ENCODE measurements at regions not wholly inside any gene's neighbourhood (a gene's known extent, or its start where the extent isn't known, plus 50 kb on each side); places are given as distances from the start of the nearest gene placed in this dataset.

- Histone ChIP-seq H2AFZ (ENCODE audit: low read length) (no peak overlapping the region), H3K36me3 (replicated peaks in 1 of 2; ENCODE audit: control insufficient read depth in 1 of 2, insufficient read depth in 2 of 2, low read length in 2 of 2) (no peaks in the 10 kb centered on the region), H3K4me1 (ENCODE audit: insufficient read depth, low read length) (no peaks in the 10 kb centered on the region), H3K9me3 (ENCODE audit: low read length) (no peaks in the 10 kb centered on the region), H3K9ac (ENCODE audit: insufficient read depth, low read depth, low read length) (no peak overlapping the region), H4K20me1 (ENCODE audit: insufficient read depth, low read length) (no peaks in the 10 kb centered on the region), H3K79me2 (ENCODE audit: insufficient read depth, low read length) (no peaks in the 10 kb centered on the region), H3K4me2 (ENCODE audit: low read depth, low read length) (no peak overlapping the region), H3K27me3 (ENCODE audit: control insufficient read depth in 1 of 2, insufficient read depth in 2 of 2, low read length in 2 of 2) (no peaks in the 10 kb centered on the region), H3K27ac (ENCODE audit: extremely low read length, insufficient read depth, low read length) (no peak overlapping the region), H3K4me3 (replicated peaks in 1 of 3; ENCODE audit: insufficient read depth in 1 of 3, low read depth in 2 of 3, low read length in 3 of 3) (no peak overlapping the region)
- POLR2A ChIA-PET, result no interaction called here
- 0% methylated on average over 1 of the region's 1 CpG for WGBS (ENCODE audit: low lambda C conversion rate)
- CTCF ChIA-PET (ENCODE audit: low intra/inter-chr PET ratio, low total read pairs), result no interaction called here
- no TSS peak for BruUV-seq (replicated peaks)
- TF ChIP-seq THYN1 (CRISPR knock-in tag; IDR thresholded peaks at IDR 0.05; ENCODE audit: borderline replicate concordance, low read depth), result no peak
- TF ChIP-seq ZBTB38 (CRISPR knock-in tag; IDR thresholded peaks at IDR 0.05), result no peak
- TF ChIP-seq ZNF772 (CRISPR knock-in tag; IDR thresholded peaks at IDR 0.05), result no peak
- no peak for TF ChIP-seq TGIF2 (CRISPR knock-in tag; IDR thresholded peaks at IDR 0.05)
- TF ChIP-seq ZNF644 (CRISPR knock-in tag; IDR thresholded peaks at IDR 0.05; ENCODE audit: low read depth), result no peak
- TF ChIP-seq RELA (CRISPR knock-in tag; IDR thresholded peaks at IDR 0.05), result no peak
- no peak for TF ChIP-seq PATZ1 (CRISPR knock-in tag; IDR thresholded peaks at IDR 0.05)
- no peak for TF ChIP-seq ZFAT (CRISPR knock-in tag; conservative IDR thresholded peaks at IDR 0.05)
- TF ChIP-seq, protein P1, sequence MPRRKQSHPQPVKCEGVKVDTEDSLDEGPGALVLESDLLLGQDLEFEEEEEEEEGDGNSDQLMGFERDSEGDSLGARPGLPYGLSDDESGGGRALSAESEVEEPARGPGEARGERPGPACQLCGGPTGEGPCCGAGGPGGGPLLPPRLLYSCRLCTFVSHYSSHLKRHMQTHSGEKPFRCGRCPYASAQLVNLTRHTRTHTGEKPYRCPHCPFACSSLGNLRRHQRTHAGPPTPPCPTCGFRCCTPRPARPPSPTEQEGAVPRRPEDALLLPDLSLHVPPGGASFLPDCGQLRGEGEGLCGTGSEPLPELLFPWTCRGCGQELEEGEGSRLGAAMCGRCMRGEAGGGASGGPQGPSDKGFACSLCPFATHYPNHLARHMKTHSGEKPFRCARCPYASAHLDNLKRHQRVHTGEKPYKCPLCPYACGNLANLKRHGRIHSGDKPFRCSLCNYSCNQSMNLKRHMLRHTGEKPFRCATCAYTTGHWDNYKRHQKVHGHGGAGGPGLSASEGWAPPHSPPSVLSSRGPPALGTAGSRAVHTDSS (CRISPR knock-in tag; conservative IDR thresholded peaks at IDR 0.05), result no peak
- TF ChIP-seq ZNF432 (CRISPR knock-in tag; IDR thresholded peaks at IDR 0.05; ENCODE audit: borderline replicate concordance), result no peak
- TF ChIP-seq KLF11 (CRISPR knock-in tag; IDR thresholded peaks at IDR 0.05), result no peak
- TF ChIP-seq ZFP36 (IDR thresholded peaks at IDR 0.05; ENCODE audit: borderline replicate concordance, low read depth, low read length, partially characterized antibody), result no peak
- no peak for TF ChIP-seq MAFF (IDR thresholded peaks at IDR 0.05; ENCODE audit: low read depth, low read length)
- no peak for TF ChIP-seq TRAFD1 (CRISPR knock-in tag; IDR thresholded peaks at IDR 0.05; ENCODE audit: borderline replicate concordance)
- TF ChIP-seq, protein P2, sequence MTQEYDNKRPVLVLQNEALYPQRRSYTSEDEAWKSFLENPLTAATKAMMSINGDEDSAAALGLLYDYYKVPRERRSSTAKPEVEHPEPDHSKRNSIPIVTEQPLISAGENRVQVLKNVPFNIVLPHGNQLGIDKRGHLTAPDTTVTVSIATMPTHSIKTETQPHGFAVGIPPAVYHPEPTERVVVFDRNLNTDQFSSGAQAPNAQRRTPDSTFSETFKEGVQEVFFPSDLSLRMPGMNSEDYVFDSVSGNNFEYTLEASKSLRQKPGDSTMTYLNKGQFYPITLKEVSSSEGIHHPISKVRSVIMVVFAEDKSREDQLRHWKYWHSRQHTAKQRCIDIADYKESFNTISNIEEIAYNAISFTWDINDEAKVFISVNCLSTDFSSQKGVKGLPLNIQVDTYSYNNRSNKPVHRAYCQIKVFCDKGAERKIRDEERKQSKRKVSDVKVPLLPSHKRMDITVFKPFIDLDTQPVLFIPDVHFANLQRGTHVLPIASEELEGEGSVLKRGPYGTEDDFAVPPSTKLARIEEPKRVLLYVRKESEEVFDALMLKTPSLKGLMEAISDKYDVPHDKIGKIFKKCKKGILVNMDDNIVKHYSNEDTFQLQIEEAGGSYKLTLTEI (CRISPR knock-in tag; conservative IDR thresholded peaks at IDR 0.05), result no peak
- no peak for TF ChIP-seq ZMYM4 (CRISPR knock-in tag; IDR thresholded peaks at IDR 0.05)
- DNase-seq (ENCODE audit: low spot score), result no peak
- intact Hi-C loops (cut with micrococcal nuclease; ENCODE audit: unreplicated experiment) (no loop called here), in situ Hi-C loops (cut with HindIII; ENCODE audit: extremely low pct_ligation_motif_present, low pct_unique_long_range_greater_than_20kb) (no loop called here)
- FAIRE-seq, result no peak
- no peak for ATAC-seq
Measured at GRCh38 chr2:194730266-194730665, 926.8 kb upstream of the SLC39A10 start.
